ENCODE measurements at regions not wholly inside any gene's neighbourhood (a gene's known extent, or its start where the extent isn't known, plus 50 kb on each side); places are given as distances from the start of the nearest gene placed in this dataset.

- ChIA-PET RAD21 (ENCODE audit: unreplicated experiment) (interaction anchor here (1.2 to 1.4 kb wide), 2 partner anchors 9 to 13 kb away, joined by 3 to 4 read pairs; no protein-coding TSS in a partner anchor), CTCF (no interaction called here), POLR2A (interaction anchor here (1.6 kb wide), 1 partner anchor 12 kb away, joined by 4 read pairs; no protein-coding TSS in a partner anchor), SMC1A (ENCODE audit: uncharacterized antibody, unreplicated experiment) (interaction anchor here (0.9 to 1.4 kb wide), 3 partner anchors 13 to 81 kb away, joined by 3 to 5 read pairs (median 5); no protein-coding TSS in a partner anchor)
- TF ChIP-seq RELA (IDR thresholded peaks at IDR 0.05; ENCODE audit: borderline replicate concordance, partially characterized antibody) (no peak), SRF (IDR thresholded peaks at IDR 0.05; ENCODE audit: low read depth in 2 of 2, low read length in 2 of 2) (no peak), BCL11A (IDR thresholded peaks at IDR 0.05; ENCODE audit: low read depth, low read length) (no peak)
- Histone ChIP-seq H3K4me3 (no peak overlapping the region), H3K4me2 (ENCODE audit: control insufficient read depth, insufficient read depth) (no peak overlapping the region), H2AFZ (ENCODE audit: control insufficient read depth, low read depth, low read length) (no peak overlapping the region), H3K4me1 (ENCODE audit: control insufficient read depth, insufficient read depth, low read length) (peaks cover 14% of the 10 kb centered on the region), H3K9me3 (replicated peaks; ENCODE audit: control insufficient read depth, insufficient read depth, low read length) (no peaks in the 10 kb centered on the region), H3K79me2 (ENCODE audit: control insufficient read depth, insufficient read depth, low read length) (no peaks in the 10 kb centered on the region), H3K9ac (ENCODE audit: control insufficient read depth, insufficient read depth, low read length) (no peak overlapping the region), H4K20me1 (ENCODE audit: control insufficient read depth, insufficient read depth) (no peaks in the 10 kb centered on the region), H3K36me3 (ENCODE audit: control insufficient read depth in 2 of 2, insufficient read depth in 2 of 2, low read length in 1 of 2) (no peaks in the 10 kb centered on the region), H3K27ac (ENCODE audit: control insufficient read depth, insufficient read depth) (no peak overlapping the region), H3K27me3 (replicated peaks in 1 of 2; ENCODE audit: control insufficient read depth in 2 of 2, insufficient read depth in 2 of 2, low read length in 1 of 2) (no peaks in the 10 kb centered on the region)
- DNase-seq (ENCODE audit: low read depth, low spot score): no peak
- WGBS (ENCODE audit: insufficient coverage, insufficient replicate concordance, low lambda C conversion rate, missing lambda C conversion rate): 5% methylated on average over 1 of the region's 1 CpG
- FAIRE-seq: no peak
- intact Hi-C loops (cut with micrococcal nuclease; ENCODE audit: unreplicated experiment) (no loop called here), in situ Hi-C loops (cut with MboI) (no loop called here)
- no TSS peak for BruUV-seq (replicated peaks)
- ATAC-seq: no peak
Observed at GRCh38 chr7:17139081-17139480, 159.4 kb upstream of the AHR start.

- DNase-seq (ENCODE audit: low read depth, low spot score): no peak
- ChIA-PET SMC1A (ENCODE audit: uncharacterized antibody, unreplicated experiment) (interaction anchor here (1.0 to 1.7 kb wide), 6 partner anchors 10 to 82 kb away, joined by 3 to 5 read pairs (median 4); no protein-coding TSS in a partner anchor), RAD21 (ENCODE audit: unreplicated experiment) (interaction anchor here (0.7 to 1.4 kb wide), 4 partner anchors 12 to 161 kb away, joined by 3 read pairs; no protein-coding TSS in a partner anchor), POLR2A (interaction anchor here (0.7 kb wide), 1 partner anchor 92 kb away, joined by 5 read pairs; no protein-coding TSS in a partner anchor), CTCF (interaction anchor here (1.0 to 1.6 kb wide), 2 partner anchors 10 kb away, joined by 3 to 4 read pairs; no protein-coding TSS in a partner anchor)
- Histone ChIP-seq H2AFZ (ENCODE audit: control insufficient read depth, low read depth, low read length) (no peak overlapping the region), H3K9ac (ENCODE audit: control insufficient read depth, insufficient read depth, low read length) (no peak overlapping the region), H3K36me3 (ENCODE audit: control insufficient read depth in 2 of 2, insufficient read depth in 2 of 2, low read length in 1 of 2) (no peaks in the 10 kb centered on the region), H3K27ac (ENCODE audit: control insufficient read depth, insufficient read depth) (no peak overlapping the region), H3K9me3 (replicated peaks; ENCODE audit: control insufficient read depth, insufficient read depth, low read length) (no peaks in the 10 kb centered on the region), H4K20me1 (ENCODE audit: control insufficient read depth, insufficient read depth) (no peaks in the 10 kb centered on the region), H3K4me3 (no peak overlapping the region), H3K27me3 (replicated peaks in 1 of 2; ENCODE audit: control insufficient read depth in 2 of 2, insufficient read depth in 2 of 2, low read length in 1 of 2) (no peaks in the 10 kb centered on the region), H3K4me1 (ENCODE audit: control insufficient read depth, insufficient read depth, low read length) (peaks cover 1% of the 10 kb centered on the region), H3K4me2 (ENCODE audit: control insufficient read depth, insufficient read depth) (no peak overlapping the region), H3K79me2 (ENCODE audit: control insufficient read depth, insufficient read depth, low read length) (no peaks in the 10 kb centered on the region)
- intact Hi-C loops (cut with micrococcal nuclease; ENCODE audit: unreplicated experiment) (no loop called here), in situ Hi-C loops (cut with MboI) (no loop called here)
- no peak for ATAC-seq
- no TSS peak for BruUV-seq (replicated peaks)
- 90% methylated on average over 1 of the region's 1 CpG for WGBS (ENCODE audit: insufficient coverage, insufficient replicate concordance, low lambda C conversion rate, missing lambda C conversion rate)
- no peak for FAIRE-seq
- no peak for TF ChIP-seq RFX5 (IDR thresholded peaks at IDR 0.05; ENCODE audit: low read depth, low read length)
- no peak for TF ChIP-seq E4F1 (IDR thresholded peaks at IDR 0.05; ENCODE audit: borderline replicate concordance, partially characterized antibody)
- TF ChIP-seq CUX1 (IDR thresholded peaks at IDR 0.05; ENCODE audit: insufficient replicate concordance, low read depth, low read length): no peak
- TF ChIP-seq KAT2A (conservative IDR thresholded peaks at IDR 0.05; ENCODE audit: control insufficient read depth, low read depth, low read length): no peak
- no peak for TF ChIP-seq MYC (IDR thresholded peaks at IDR 0.05; ENCODE audit: insufficient read depth, insufficient read length, insufficient replicate concordance, low read length, severe bottlenecking)
Observed at GRCh38 chr7:17140406-17140805, 158.0 kb upstream of the AHR start.
